Ammon's horn (tissue), 1 donor: ENCODE measurements at regions not wholly inside any gene's neighbourhood (a gene's known extent, or its start where the extent isn't known, plus 50 kb on each side); places are given as distances from the start of the nearest gene placed in this dataset.
"Not testable (repeated sequence)": the region's sequence is repeated elsewhere in the genome, so short reads cannot be mapped to it uniquely, and the experiment has no call there.

ENCODE experiments used
- DNase-seq: peaks from one replicate; pipeline ENCODE4 v3.0.0-alpha.2; 2016; ENCODE audit warnings: low spot score

- no peak for DNase-seq
These were observed 350.3 kb downstream of the LRATD1 start for GRCh38 chr2:14982790-14983189.

GRCh38 chr2:14988600-14988999 is 356.1 kb downstream of the LRATD1 start:
- DNase-seq, result no peak

GRCh38 chr2:14991723-14992122 is 359.2 kb downstream of the LRATD1 start:
- DNase-seq, result no peak

GRCh38 chr2:14994721-14995120 is 362.2 kb downstream of the LRATD1 start:
- DNase-seq, result no peak

- DNase-seq, result no peak
These were observed 364.0 kb downstream of the LRATD1 start for GRCh38 chr2:14996351-14997014.

- DNase-seq, result peak; percentile 26
These were observed 366.0 kb downstream of the LRATD1 start for GRCh38 chr2:14998546-14998945.

- DNase-seq, result no peak
These were observed 366.7 kb downstream of the LRATD1 start for GRCh38 chr2:14999114-14999661.

- not testable (repeated sequence) for DNase-seq
These were observed 370.0 kb downstream of the LRATD1 start for GRCh38 chr2:15002519-15002918.

- DNase-seq, result no peak
These were observed 374.1 kb downstream of the LRATD1 start for GRCh38 chr2:15006667-15007066.

GRCh38 chr2:15009681-15010080 is 377.2 kb downstream of the LRATD1 start:
- DNase-seq, result no peak

GRCh38 chr2:15010346-15010745 is 377.8 kb downstream of the LRATD1 start:
- no peak for DNase-seq

GRCh38 chr2:15018814-15019213 is 386.3 kb downstream of the LRATD1 start:
- DNase-seq, result no peak

- DNase-seq, result no peak
These were observed 390.7 kb downstream of the LRATD1 start for GRCh38 chr2:15023221-15023620.

- DNase-seq, result no peak
These were observed 395.9 kb downstream of the LRATD1 start for GRCh38 chr2:15028406-15028805.

- DNase-seq, result no peak
These were observed 399.3 kb downstream of the LRATD1 start for GRCh38 chr2:15031745-15032240.

GRCh38 chr2:15034246-15034645 is 401.7 kb downstream of the LRATD1 start:
- no peak for DNase-seq

GRCh38 chr2:15034860-15035259 is 402.3 kb downstream of the LRATD1 start:
- DNase-seq, result no peak

- DNase-seq, result no peak
These were observed 406.1 kb downstream of the LRATD1 start for GRCh38 chr2:15038366-15039364.

- no peak for DNase-seq
These were observed 408.0 kb downstream of the LRATD1 start for GRCh38 chr2:15040429-15041084.

- DNase-seq, result no peak
These were observed 408.9 kb downstream of the LRATD1 start for GRCh38 chr2:15041429-15041837.

GRCh38 chr2:15042801-15043217 is 410.3 kb downstream of the LRATD1 start:
- DNase-seq, result no peak
